Smooth muscle cell (in vitro differentiated cells): ENCODE measurements at regions not wholly inside any gene's neighbourhood (a gene's known extent, or its start where the extent isn't known, plus 50 kb on each side); places are given as distances from the start of the nearest gene placed in this dataset.
A peak's percentile ranks its signal among the peaks of the same experiment; 100 is the strongest.

Experiments
- DNase-seq: peaks from one replicate; lab custom pipeline; 2025; ENCODE audit not compliant: unreplicated experiment; lab: John Stamatoyannopoulos, UW
- H2AFZ ChIP-seq: fragments of 200-600 bp; sonication (generic); 2 replicates; pipeline ENCODE4 v1.6.0; 2016; ENCODE audit warnings: antibody characterized with exemption, low read depth, mild to moderate bottlenecking
- H3F3A ChIP-seq: fragments of 200-600 bp; sonication (generic); 2 replicates; pipeline ENCODE4 v1.6.0; 2017; ENCODE audit warnings: antibody characterized with exemption, low read depth
- H3K27ac ChIP-seq: fragments of 200-600 bp; sonication (generic); 2 replicates; pipeline ENCODE4 v1.5.1; 2016; ENCODE audit warnings: low read depth, mild to moderate bottlenecking
- H3K27me3 ChIP-seq: fragments of 200-600 bp; sonication (generic); 2 replicates; pipeline ENCODE4 v1.6.1; 2016; ENCODE audit warnings: low read depth, mild to moderate bottlenecking
- H3K36me3 ChIP-seq: fragments of 200-600 bp; sonication (generic); 2 replicates; pipeline ENCODE4 v1.5.1; 2016; ENCODE audit warnings: low read depth
- H3K4me1 ChIP-seq: fragments of 200-600 bp; sonication (generic); 2 replicates; pipeline ENCODE4 v1.5.1; 2016; ENCODE audit warnings: low read depth
- H3K4me2 ChIP-seq: fragments of 200-600 bp; sonication (generic); 2 replicates; pipeline ENCODE4 v1.6.0; 2016; ENCODE audit warnings: mild to moderate bottlenecking
- H3K4me3 ChIP-seq: fragments of 200-600 bp; sonication (generic); 2 replicates; pipeline ENCODE4 v1.5.1; 2016; ENCODE audit warnings: mild to moderate bottlenecking
- H3K79me2 ChIP-seq: fragments of 200-600 bp; sonication (generic); 2 replicates; pipeline ENCODE4 v1.6.0; 2016; ENCODE audit warnings: low read depth, mild to moderate bottlenecking
- H3K9ac ChIP-seq: fragments of 200-600 bp; sonication (generic); 2 replicates; pipeline ENCODE4 v1.6.0; 2016; ENCODE audit warnings: low read depth
- H3K9me3 ChIP-seq: fragments of 200-600 bp; sonication (generic); replicated peaks from 2 replicates; pipeline ENCODE4 v1.5.1; 2016; ENCODE audit warnings: low read depth
- H4K20me1 ChIP-seq: fragments of 200-600 bp; sonication (generic); 2 replicates; pipeline ENCODE4 v1.6.0; 2016; ENCODE audit warnings: low read depth
- WGBS: methylation state at CpG from one replicate; pipeline ENCODE4 v1.1.7; 2016; ENCODE audit warnings: low lambda C conversion rate; 5-methylcytosine and 5-hydroxymethylcytosine counted together
- TF ChIP-seq, protein P1 (sequence below): fragments of 200-600 bp; sonication (generic); IDR thresholded peaks from 2 replicates; pipeline ENCODE4 v1.5.1; 2017; ENCODE audit warnings: borderline replicate concordance, mild to moderate bottlenecking, antibody characterized with exemption; ENCODE audit not compliant: insufficient read depth, poor library complexity, severe bottlenecking

DNA sequence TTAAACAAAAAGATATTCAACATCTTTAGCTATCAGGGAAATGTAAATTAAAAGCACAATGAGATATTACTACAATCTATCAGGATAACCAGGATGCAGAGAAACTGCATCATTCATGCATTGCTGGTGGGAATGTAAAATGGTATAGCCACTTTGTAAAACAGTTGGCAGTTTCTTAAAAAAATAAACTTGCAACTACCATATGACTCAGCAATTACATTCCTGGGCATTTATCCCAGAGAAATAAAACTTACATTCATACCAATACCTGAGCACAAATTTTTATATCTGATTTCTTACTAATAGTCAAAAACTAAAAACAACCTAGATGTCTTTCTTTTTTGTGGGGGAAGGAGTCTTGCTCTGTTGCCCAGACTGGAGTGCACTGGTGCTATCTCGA is 190.3 kb upstream of the TAB2 start:
- H3K9ac ChIP-seq: no peak overlapping the region
- no peaks in the 10 kb centered on the region for H3K9me3 ChIP-seq
- TF ChIP-seq, protein P1, sequence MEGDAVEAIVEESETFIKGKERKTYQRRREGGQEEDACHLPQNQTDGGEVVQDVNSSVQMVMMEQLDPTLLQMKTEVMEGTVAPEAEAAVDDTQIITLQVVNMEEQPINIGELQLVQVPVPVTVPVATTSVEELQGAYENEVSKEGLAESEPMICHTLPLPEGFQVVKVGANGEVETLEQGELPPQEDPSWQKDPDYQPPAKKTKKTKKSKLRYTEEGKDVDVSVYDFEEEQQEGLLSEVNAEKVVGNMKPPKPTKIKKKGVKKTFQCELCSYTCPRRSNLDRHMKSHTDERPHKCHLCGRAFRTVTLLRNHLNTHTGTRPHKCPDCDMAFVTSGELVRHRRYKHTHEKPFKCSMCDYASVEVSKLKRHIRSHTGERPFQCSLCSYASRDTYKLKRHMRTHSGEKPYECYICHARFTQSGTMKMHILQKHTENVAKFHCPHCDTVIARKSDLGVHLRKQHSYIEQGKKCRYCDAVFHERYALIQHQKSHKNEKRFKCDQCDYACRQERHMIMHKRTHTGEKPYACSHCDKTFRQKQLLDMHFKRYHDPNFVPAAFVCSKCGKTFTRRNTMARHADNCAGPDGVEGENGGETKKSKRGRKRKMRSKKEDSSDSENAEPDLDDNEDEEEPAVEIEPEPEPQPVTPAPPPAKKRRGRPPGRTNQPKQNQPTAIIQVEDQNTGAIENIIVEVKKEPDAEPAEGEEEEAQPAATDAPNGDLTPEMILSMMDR: no peak
- H3K4me3 ChIP-seq: no peak overlapping the region
- no peak for DNase-seq
- H4K20me1 ChIP-seq: no peaks in the 10 kb centered on the region
- no peak overlapping the region for H3K4me2 ChIP-seq
- no peaks in the 10 kb centered on the region for H3K27me3 ChIP-seq
- no peaks in the 10 kb centered on the region for H3K36me3 ChIP-seq
- H3K4me1 ChIP-seq: peaks cover 14% of the 10 kb centered on the region
- WGBS: 94% methylated on average over 1 of the region's 1 CpG
- no peaks in the 10 kb centered on the region for H3K79me2 ChIP-seq
- no peak overlapping the region for H3K27ac ChIP-seq
- no peaks in the 10 kb centered on the region for H3F3A ChIP-seq
- no peak overlapping the region for H2AFZ ChIP-seq

DNA sequence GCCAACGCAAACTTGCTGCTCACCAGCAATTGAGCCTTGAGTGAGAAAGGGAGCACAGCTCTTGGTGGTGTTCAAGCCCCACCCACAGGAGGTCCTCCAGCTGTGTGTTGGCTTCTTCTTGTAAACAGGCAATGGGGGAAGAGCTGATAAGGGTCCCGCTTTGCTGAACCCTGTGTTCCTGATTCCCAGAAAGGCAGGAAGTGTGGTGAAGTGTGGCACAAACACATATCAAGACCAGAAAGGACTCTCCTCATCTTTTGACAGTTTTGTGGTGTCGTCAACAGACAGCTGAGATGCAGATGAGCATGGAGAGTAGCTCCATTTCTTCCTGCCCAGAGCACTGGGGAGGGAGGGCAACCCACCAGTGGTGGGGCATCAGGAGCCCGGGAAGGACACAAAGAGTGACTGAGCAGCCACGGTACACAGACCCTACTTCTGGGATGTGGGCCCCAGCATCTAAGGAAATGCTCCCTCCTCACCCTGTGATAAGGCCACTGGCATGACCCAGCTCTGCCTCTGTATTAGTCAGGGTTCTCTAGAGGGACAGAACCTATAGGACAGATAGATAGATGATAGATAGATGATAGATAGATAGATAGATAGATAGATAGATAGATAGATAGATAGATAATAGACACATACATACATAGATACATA is 188.9 kb upstream of the TAB2 start:
- TF ChIP-seq, protein P1: no peak
- Histone ChIP-seq H3K9ac (no peak overlapping the region), H3F3A (no peaks in the 10 kb centered on the region), H3K4me1 (peaks cover 14% of the 10 kb centered on the region), H3K27ac (no peak overlapping the region), H3K27me3 (no peaks in the 10 kb centered on the region), H3K36me3 (no peaks in the 10 kb centered on the region), H4K20me1 (no peaks in the 10 kb centered on the region), H2AFZ (peak overlapping the region; percentile 16), H3K4me3 (no peak overlapping the region), H3K79me2 (no peaks in the 10 kb centered on the region), H3K4me2 (no peak overlapping the region), H3K9me3 (no peaks in the 10 kb centered on the region)
- WGBS: 40% methylated on average over 5 of the region's 5 CpGs
- no peak for DNase-seq

DNA sequence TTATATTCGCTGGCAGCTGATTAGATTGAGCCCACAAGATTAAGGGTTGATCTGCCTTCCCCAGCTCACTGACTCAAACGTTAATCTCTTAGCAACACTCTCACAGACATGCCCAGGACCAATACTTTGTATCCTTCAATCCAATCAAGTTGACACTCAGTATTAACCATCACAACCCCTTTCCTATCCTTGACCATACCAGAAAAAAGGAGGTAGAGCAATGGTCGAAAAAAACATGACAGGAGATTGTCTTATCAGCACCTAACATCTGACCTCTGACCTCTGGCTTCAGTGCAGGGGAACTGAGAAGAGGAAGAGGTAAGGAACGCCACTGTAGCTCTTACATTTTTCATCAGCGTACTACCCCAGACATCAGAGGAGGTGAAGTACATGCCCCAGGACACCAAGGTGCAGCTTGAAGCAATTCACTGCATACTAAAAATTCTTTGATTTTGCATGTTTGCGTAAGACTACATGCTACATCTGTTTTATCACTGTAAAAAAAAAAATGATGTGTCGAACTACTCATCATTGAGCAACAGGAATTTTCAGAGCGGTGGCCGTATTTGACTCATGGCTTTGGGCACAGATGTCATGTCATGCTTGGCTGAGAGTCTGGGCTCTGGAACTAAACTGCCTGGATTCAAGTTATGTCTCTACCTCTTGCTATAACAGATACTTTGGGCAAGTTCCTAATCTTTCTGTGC is 188.0 kb upstream of the TAB2 start:
- no peaks in the 10 kb centered on the region for H3F3A ChIP-seq
- 45% methylated on average over 9 of the region's 9 CpGs for WGBS
- no peaks in the 10 kb centered on the region for H3K36me3 ChIP-seq
- no peaks in the 10 kb centered on the region for H4K20me1 ChIP-seq
- no peaks in the 10 kb centered on the region for H3K9me3 ChIP-seq
- H3K4me2 ChIP-seq: peak overlapping the region; percentile 7
- DNase-seq: no peak
- TF ChIP-seq, protein P1: no peak
- peak overlapping the region; percentile 59 for H3K27ac ChIP-seq
- H3K27me3 ChIP-seq: no peaks in the 10 kb centered on the region
- H3K4me1 ChIP-seq: peaks cover 14% of the 10 kb centered on the region
- H3K79me2 ChIP-seq: no peaks in the 10 kb centered on the region
- no peak overlapping the region for H2AFZ ChIP-seq
- H3K9ac ChIP-seq: no peak overlapping the region
- no peak overlapping the region for H3K4me3 ChIP-seq
